MM.1S (cell line): ENCODE measurements at regions not wholly inside any gene's neighbourhood (a gene's known extent, or its start where the extent isn't known, plus 50 kb on each side); places are given as distances from the start of the nearest gene placed in this dataset.
A peak's percentile ranks its signal among the peaks of the same experiment; 100 is the strongest.

Experiments
- DNase-seq: peaks from one replicate; pipeline ENCODE4 v3.0.0-alpha.2; 2015
- H2AFZ ChIP-seq: fragments of 300-600 bp; sonication (generic); 2 replicates; pipeline ENCODE4 v1.6.0; 2016; ENCODE audit warnings: antibody characterized with exemption, low read length
- H3F3A ChIP-seq: fragments of 300-600 bp; sonication (generic); 2 replicates; pipeline ENCODE4 v1.6.1; 2016; ENCODE audit warnings: mild to moderate bottlenecking, antibody characterized with exemption, low read length, moderate library complexity, mixed read lengths; ENCODE audit not compliant: insufficient read depth
- H3K27ac ChIP-seq: fragments of 300-600 bp; sonication (generic); 2 replicates; pipeline ENCODE4 v1.5.1; 2016; ENCODE audit warnings: mild to moderate bottlenecking, low read length
- H3K27me3 ChIP-seq: fragments of 300-600 bp; sonication (generic); replicated peaks from 2 replicates; pipeline ENCODE4 v1.6.0; 2016; ENCODE audit warnings: low read length; ENCODE audit not compliant: insufficient read depth
- H3K36me3 ChIP-seq: fragments of 300-600 bp; sonication (generic); replicated peaks from 2 replicates; pipeline ENCODE4 v1.6.1; 2016; ENCODE audit warnings: mild to moderate bottlenecking, low read length, mixed read lengths; ENCODE audit not compliant: insufficient read depth
- H3K4me1 ChIP-seq: fragments of 300-600 bp; sonication (generic); 2 replicates; pipeline ENCODE4 v1.6.1; 2016; ENCODE audit warnings: low read length, mixed read lengths
- H3K4me2 ChIP-seq: fragments of 300-600 bp; sonication (generic); 2 replicates; pipeline ENCODE4 v1.6.0; 2016; ENCODE audit warnings: low read depth, low read length
- H3K4me3 ChIP-seq: fragments of 300-600 bp; sonication (generic); 2 replicates; pipeline ENCODE4 v1.5.1; 2016; ENCODE audit warnings: low read length, mixed read lengths
- H3K79me2 ChIP-seq: fragments of 300-600 bp; sonication (generic); 2 replicates; pipeline ENCODE4 v1.6.1; 2016; ENCODE audit warnings: mixed run types, low read length, mixed read lengths
- H3K9ac ChIP-seq: fragments of 300-600 bp; sonication (generic); 2 replicates; pipeline ENCODE4 v1.6.1; 2016; ENCODE audit warnings: low read length, mixed read lengths
- H3K9me2 ChIP-seq: fragments of 300-600 bp; sonication (generic); replicated peaks from 2 replicates; pipeline ENCODE4 v1.6.1; 2016; ENCODE audit warnings: mild to moderate bottlenecking, low read length, mixed read lengths; ENCODE audit not compliant: insufficient read depth
- H3K9me3 ChIP-seq: fragments of 300-600 bp; sonication (generic); replicated peaks from 2 replicates; pipeline ENCODE4 v1.6.1; 2016; ENCODE audit warnings: mild to moderate bottlenecking, low read length, mixed read lengths; ENCODE audit not compliant: insufficient read depth
- H4K20me1 ChIP-seq: fragments of 300-600 bp; sonication (generic); 2 replicates; pipeline ENCODE4 v1.6.1; 2016; ENCODE audit warnings: mild to moderate bottlenecking, low read length, moderate library complexity, mixed read lengths; ENCODE audit not compliant: insufficient read depth
- EZH2 ChIP-seq: fragments of 300-600 bp; sonication (generic); optimal IDR thresholded peaks from 2 replicates; pipeline ENCODE3; 2017; ENCODE audit warnings: low read depth, mild to moderate bottlenecking, antibody characterized with exemption, low read length, mixed read lengths
- EZH2phosphoT487 ChIP-seq: fragments of 300-600 bp; sonication (generic); IDR thresholded peaks from 2 replicates; pipeline ENCODE4 v1.6.1; 2018; ENCODE audit warnings: antibody characterized with exemption, low read length
- TF ChIP-seq, protein P1 (sequence below): fragments of 300-600 bp; sonication (generic); IDR thresholded peaks from 2 replicates; pipeline ENCODE4 v1.5.1; 2016; ENCODE audit warnings: antibody characterized with exemption, low read length, mixed read lengths

DNA sequence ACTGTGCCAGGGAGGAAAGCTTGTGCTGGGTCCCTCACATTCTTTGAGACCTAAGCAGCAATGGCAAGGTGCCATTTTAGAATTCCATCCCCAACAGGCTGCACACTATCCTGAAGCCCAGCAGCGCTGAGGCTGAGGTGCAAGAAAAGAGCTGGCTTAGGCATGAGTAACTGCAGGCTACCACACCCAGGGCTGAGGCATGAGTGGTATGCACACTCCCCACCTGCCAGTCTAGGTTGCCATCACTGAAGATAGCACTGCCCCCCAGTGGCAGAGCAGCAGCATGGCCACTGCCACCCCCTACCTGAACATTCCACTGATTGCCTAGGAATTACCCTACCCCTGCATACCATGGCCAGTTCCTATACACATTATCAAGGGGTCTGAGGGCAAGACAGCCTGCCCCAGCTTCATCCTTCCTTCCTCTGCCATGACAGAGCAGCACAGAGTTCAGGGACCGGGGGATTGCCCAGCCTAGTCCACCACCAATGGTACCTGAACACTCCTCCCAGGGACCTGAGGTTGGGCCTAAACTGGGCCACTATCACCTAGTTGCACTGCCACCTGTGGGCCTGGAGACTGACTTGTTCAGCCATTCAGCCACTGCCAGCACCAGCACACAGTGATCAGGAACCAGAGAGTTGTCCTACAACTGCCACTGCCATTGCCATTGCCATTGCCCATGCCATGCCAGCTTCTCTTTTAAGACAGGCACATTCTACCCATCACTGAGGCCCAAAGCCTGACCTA, 129.8 kb downstream of the SATB1 start:
- no peaks in the 10 kb centered on the region for H3K4me1 ChIP-seq
- H3K27ac ChIP-seq, result no peak overlapping the region
- H3K9me2 ChIP-seq, result no peaks in the 10 kb centered on the region
- TF ChIP-seq EZH2 (no peak), EZH2phosphoT487 (no peak)
- TF ChIP-seq, protein P1, sequence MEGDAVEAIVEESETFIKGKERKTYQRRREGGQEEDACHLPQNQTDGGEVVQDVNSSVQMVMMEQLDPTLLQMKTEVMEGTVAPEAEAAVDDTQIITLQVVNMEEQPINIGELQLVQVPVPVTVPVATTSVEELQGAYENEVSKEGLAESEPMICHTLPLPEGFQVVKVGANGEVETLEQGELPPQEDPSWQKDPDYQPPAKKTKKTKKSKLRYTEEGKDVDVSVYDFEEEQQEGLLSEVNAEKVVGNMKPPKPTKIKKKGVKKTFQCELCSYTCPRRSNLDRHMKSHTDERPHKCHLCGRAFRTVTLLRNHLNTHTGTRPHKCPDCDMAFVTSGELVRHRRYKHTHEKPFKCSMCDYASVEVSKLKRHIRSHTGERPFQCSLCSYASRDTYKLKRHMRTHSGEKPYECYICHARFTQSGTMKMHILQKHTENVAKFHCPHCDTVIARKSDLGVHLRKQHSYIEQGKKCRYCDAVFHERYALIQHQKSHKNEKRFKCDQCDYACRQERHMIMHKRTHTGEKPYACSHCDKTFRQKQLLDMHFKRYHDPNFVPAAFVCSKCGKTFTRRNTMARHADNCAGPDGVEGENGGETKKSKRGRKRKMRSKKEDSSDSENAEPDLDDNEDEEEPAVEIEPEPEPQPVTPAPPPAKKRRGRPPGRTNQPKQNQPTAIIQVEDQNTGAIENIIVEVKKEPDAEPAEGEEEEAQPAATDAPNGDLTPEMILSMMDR, result peak; percentile 88
- H3F3A ChIP-seq, result no peaks in the 10 kb centered on the region
- H3K9ac ChIP-seq, result no peak overlapping the region
- H3K4me2 ChIP-seq, result no peak overlapping the region
- no peak overlapping the region for H3K4me3 ChIP-seq
- H3K9me3 ChIP-seq, result no peaks in the 10 kb centered on the region
- H2AFZ ChIP-seq, result no peak overlapping the region
- no peaks in the 10 kb centered on the region for H3K27me3 ChIP-seq
- H3K36me3 ChIP-seq, result no peaks in the 10 kb centered on the region
- no peaks in the 10 kb centered on the region for H4K20me1 ChIP-seq
- peak; percentile 52 for DNase-seq
- no peaks in the 10 kb centered on the region for H3K79me2 ChIP-seq

GRCh38 chr3:18290157-18290556, 135.0 kb downstream of the SATB1 start:
- no peaks in the 10 kb centered on the region for H3K9me3 ChIP-seq
- no peak overlapping the region for H3K27ac ChIP-seq
- no peak overlapping the region for H3K4me2 ChIP-seq
- no peaks in the 10 kb centered on the region for H3K79me2 ChIP-seq
- no peaks in the 10 kb centered on the region for H3K9me2 ChIP-seq
- H3K27me3 ChIP-seq, result no peaks in the 10 kb centered on the region
- H4K20me1 ChIP-seq, result no peaks in the 10 kb centered on the region
- no peak overlapping the region for H3K9ac ChIP-seq
- no peaks in the 10 kb centered on the region for H3K36me3 ChIP-seq
- no peak for DNase-seq
- H3F3A ChIP-seq, result no peaks in the 10 kb centered on the region
- no peak overlapping the region for H3K4me3 ChIP-seq
- TF ChIP-seq EZH2, result no peak
- no peak for TF ChIP-seq EZH2phosphoT487
- TF ChIP-seq, protein P1, result no peak
- no peak overlapping the region for H2AFZ ChIP-seq
- H3K4me1 ChIP-seq, result no peaks in the 10 kb centered on the region

DNA sequence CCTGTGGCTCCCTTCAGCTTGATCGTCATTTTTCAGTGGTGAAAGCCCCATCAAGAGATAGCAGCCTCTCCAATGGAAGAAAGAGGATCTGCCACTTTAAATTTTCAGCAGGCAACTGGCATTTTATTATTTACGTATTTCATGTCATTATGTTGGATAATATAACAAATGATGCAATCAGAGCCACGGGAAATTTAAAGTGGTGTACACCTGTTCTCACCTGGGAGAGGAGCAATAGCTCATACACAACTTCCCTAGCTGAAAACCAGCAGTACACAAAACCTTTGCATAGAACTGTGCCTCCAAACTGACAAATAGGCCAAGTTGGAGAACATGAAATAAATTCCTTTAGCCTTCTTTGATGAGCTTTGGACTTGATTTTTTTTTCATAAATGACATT, 136.9 kb downstream of the SATB1 start:
- Histone ChIP-seq H3K9ac (no peak overlapping the region), H3K9me3 (no peaks in the 10 kb centered on the region), H2AFZ (no peak overlapping the region), H3K36me3 (no peaks in the 10 kb centered on the region), H3K27ac (no peak overlapping the region), H3K4me2 (no peak overlapping the region), H3K9me2 (no peaks in the 10 kb centered on the region), H3K79me2 (no peaks in the 10 kb centered on the region), H3F3A (no peaks in the 10 kb centered on the region), H3K4me1 (no peaks in the 10 kb centered on the region), H3K27me3 (no peaks in the 10 kb centered on the region), H3K4me3 (no peak overlapping the region), H4K20me1 (no peaks in the 10 kb centered on the region)
- no peak for DNase-seq
- TF ChIP-seq EZH2 (no peak), EZH2phosphoT487 (no peak)
- TF ChIP-seq, protein P1, result no peak
